Renal cortex interstitium (tissue), 11 donors: ENCODE measurements at regions not wholly inside any gene's neighbourhood (a gene's known extent, or its start where the extent isn't known, plus 50 kb on each side); places are given as distances from the start of the nearest gene placed in this dataset.
"Not testable (repeated sequence)": the region's sequence is repeated elsewhere in the genome, so short reads cannot be mapped to it uniquely, and the experiment has no call there.

Experiments
- DNase-seq, 11 donors: peaks; one replicate each; pipeline ENCODE4 v3.0.0-alpha.2; 2013; ENCODE audit warnings: low read depth in 9 of 11, low spot score in 4 of 11; ENCODE audit errors: extremely low read depth in 1 of 11

DNA sequence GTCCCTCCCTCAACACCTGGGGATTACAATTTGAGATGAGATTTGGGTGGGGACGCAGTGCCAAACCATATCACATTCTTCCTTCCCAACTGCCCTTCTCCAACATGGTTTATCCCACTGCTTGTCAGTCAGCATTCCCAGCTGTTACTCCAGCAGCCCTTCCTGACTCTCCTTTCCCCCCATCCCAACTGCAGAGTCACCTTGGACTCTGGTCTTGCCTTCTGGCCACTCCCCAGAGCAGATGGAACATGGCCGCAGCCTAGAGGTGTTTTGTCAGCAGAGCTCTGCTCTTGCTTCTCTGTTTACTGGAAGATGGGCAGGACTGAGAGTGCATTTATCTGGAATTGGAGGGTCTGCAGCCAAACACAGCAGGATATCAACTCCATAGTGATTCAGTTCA is 51.2 kb upstream of the MEX3C start:
- no peak for DNase-seq

DNA sequence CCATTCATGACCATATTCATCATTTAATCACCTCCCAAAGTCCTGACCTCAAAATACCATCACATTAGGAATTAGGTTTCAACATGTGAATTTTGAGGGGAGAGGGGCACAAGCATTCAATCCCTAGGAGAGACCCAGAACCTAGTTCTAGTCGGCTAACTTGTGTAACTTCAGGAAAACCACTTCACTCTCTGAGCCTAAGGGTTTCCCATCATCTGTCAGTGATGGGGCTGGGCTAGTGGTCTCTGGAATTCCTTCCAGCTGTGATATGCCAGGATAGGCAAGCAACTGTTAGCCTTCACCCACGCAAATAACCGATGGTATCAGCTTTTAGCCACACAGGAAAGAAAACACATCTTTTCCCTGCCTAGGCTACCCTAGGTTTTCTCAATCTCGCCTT is 52.5 kb upstream of the MEX3C start:
- no peak for DNase-seq

GRCh38 chr18:51250458-51251024 is 53.1 kb upstream of the MEX3C start:
- DNase-seq: no peak

DNA sequence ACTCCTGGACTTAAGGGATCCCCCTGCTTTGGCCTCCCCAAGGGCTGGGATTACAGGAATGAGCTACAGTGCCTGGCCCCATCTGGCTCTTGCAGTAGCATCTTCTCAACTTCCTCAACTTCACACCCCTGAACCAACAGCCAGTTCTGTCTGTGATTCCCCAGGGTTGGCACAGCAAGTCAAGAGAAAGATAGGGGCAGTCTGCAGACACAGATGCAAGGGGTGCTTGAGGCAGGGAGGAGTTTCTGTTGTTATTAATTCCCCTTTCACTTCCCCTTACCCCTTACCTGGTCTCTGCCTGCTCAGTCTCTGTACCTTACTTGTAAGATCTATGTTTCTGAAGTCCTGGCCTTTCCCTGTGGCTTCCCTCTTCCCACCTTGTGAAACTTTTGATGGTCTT is 54.1 kb upstream of the MEX3C start:
- no peak for DNase-seq

DNA sequence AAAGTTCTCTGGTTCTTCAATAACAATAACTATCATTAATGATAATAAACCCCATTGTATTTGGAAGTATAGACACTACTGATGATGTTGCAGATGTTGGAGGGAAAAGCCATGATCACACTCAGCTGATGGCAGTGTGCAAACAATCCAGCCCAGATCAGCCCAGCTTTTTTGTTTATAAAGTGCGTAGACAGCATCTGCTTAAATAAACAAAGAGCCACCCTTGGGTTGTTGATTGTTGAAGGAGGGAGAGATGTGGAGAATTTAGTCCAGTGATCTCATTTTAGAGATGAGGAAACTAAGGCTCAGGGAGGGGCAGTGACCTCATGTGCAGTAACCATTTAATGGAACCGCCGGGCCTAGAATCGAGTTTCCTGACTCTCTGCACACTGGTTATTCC is 56.0 kb upstream of the MEX3C start:
- no peak for DNase-seq

- DNase-seq: no peak
Observed at GRCh38 chr18:51255693-51256092, 58.2 kb upstream of the MEX3C start.

- DNase-seq: no peak
Observed at GRCh38 chr18:51257150-51257549, 59.7 kb upstream of the MEX3C start.

- no peak for DNase-seq
Observed at GRCh38 chr18:51260118-51260517, 62.6 kb upstream of the MEX3C start.

GRCh38 chr18:51266077-51266476 is 68.6 kb upstream of the MEX3C start:
- DNase-seq: not testable (repeated sequence)

- DNase-seq: no peak
Observed at GRCh38 chr18:51266773-51267172, 69.3 kb upstream of the MEX3C start.

DNA sequence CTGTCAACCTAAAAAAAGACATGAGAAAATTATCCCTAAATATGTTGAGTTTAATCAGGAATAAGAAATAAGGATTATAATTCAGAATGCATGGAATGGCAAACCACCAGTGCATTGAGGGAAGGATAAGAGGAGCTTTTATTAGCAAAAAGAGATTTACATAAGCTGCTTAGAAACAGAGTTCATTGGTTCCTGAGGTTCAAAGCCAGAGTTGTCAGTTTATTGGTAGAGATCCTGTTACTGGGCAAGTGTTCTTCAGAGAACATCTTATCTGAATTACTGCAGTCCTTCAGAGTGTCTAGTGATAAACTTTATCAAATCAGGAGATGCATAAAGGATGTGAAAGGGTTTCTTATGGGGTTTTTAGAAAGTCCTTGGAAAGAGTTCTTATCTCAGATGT is 76.0 kb upstream of the MEX3C start:
- DNase-seq: no peak

GRCh38 chr18:51275712-51276476 is 78.4 kb upstream of the MEX3C start:
- DNase-seq: peak in 5 of 11 donors; percentile 0 to 12 (median 9)

DNA sequence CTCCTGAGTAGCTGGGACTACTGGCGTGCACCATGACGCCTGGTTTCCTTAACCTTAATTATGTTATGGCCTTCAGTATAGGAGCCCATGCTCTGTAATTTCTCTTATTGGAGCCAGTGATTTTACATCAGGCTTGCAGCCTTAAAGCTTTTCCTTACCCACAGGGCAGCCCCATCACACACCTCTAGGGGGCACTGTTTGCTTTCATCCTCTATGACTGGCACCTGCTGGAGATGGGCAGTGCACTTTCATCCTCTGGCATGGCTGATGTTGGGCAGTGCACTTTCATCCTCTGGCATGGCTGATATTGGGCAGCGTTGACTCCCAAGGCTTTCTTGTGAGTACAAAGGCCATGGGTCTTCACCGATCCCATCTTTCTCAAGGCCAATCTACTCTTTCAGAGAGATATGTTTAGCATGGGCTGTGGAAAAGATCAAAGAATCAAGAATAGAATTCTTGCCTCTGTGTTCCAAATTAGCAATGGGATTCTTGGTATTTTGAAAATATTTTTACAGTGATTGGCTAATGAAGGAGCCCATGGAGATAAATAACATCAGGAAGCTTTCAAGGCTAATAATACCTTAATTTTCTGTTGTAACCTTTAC is 80.7 kb upstream of the MEX3C start:
- peak in 9 of 11 donors; percentile 8 to 37 (median 17) for DNase-seq

GRCh38 chr18:51279367-51279984 is 82.0 kb upstream of the MEX3C start:
- peak in 3 of 11 donors; percentile 2 to 12 (median 5) for DNase-seq

DNA sequence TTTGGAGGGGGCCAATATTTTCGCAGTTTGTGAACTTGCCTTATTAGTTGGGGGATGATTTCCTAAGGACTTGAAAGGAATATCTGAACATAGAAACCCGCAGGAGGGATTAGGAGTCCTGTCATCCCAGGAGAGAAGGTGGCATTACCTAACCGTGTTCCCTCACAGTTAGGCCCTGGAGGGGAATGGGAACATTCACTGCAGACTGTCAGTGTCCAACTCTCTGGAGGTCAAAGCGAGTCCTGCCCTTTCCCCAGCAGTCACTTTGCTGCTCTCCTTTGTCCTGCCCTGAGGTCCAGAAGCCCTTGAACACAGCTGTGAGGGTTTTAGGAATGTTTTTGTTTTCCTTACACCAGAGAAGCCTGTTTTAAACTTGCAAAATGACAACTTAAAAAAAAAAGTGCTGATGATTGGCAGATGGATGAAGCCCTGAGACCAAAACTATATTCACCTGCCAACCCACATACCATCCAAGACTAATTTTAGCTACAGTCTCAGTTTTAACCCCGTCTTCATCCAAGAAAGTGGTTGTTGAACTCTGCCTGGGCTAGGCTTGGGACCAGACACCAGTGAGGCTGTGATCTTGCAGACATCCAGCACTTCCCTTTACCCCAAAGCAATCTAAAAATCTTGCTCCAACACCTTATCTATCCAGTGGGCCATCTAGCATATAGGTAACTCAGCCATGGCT is 90.5 kb upstream of the MEX3C start:
- no peak for DNase-seq

DNA sequence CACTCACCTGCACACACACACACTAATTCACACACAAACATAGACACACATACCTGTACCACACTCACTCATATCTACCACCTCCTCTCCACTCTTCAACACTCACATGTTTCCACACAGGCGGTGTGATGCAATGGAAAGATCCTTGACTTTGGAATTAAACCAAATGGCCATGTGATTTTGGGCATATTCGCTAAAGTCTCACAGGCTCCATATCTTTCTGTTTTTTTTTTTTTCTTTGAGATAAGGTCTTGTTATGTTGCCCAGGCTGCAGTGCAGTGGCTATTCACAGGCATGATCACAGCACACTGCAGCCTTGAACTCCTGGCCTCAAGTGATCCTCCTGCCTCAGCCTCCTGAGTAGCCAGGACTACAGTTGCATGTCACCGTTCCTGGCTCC is 91.1 kb upstream of the MEX3C start:
- DNase-seq: no peak

- DNase-seq: no peak
Observed at GRCh38 chr18:51290860-51291259, 93.4 kb upstream of the MEX3C start.

GRCh38 chr18:51300912-51301311 is 103.4 kb upstream of the MEX3C start:
- no peak for DNase-seq

DNA sequence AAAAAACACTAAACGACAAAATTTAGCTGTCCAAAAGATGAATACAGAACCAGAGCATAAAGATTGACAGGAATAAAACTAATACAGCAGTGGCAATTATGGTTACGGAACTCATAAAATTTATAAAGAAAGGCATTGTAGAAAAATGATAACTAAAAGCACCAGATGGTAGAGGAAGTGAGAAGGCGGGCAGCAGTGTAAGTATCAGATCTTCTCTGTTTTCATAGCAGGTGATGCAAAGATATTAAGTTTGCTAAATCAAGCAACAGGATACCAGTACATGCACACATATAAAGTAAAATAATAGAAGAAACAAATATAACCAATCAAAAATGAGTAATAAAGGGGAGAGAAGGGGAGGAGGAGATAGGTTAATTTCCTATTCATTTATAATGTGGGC is 103.9 kb upstream of the MEX3C start:
- DNase-seq: no peak

- DNase-seq: no peak
Observed at GRCh38 chr18:51316677-51317076, 119.2 kb upstream of the MEX3C start.
